ENCODE measurements at regions not wholly inside any gene's neighbourhood (a gene's known extent, or its start where the extent isn't known, plus 50 kb on each side); places are given as distances from the start of the nearest gene placed in this dataset.
"Not testable (repeated sequence)": the region's sequence is repeated elsewhere in the genome, so short reads cannot be mapped to it uniquely, and the experiment has no call there.

- no peak for DNase-seq (ENCODE audit: low read depth in 2 of 3, low spot score in 2 of 3)
These were observed 837.7 kb upstream of the AUTS2 start for GRCh38 chr7:68760556-68760955.

- no peak for DNase-seq (ENCODE audit: low read depth in 2 of 3, low spot score in 2 of 3)
These were observed 830.8 kb upstream of the AUTS2 start for GRCh38 chr7:68767462-68767861.

- no peak for DNase-seq (ENCODE audit: low read depth in 2 of 3, low spot score in 2 of 3)
These were observed 827.6 kb upstream of the AUTS2 start for GRCh38 chr7:68770649-68771048.

GRCh38 chr7:68776326-68776725 lies 821.9 kb upstream of the AUTS2 start:
- DNase-seq (ENCODE audit: low read depth in 2 of 3, low spot score in 2 of 3) = no peak

DNA sequence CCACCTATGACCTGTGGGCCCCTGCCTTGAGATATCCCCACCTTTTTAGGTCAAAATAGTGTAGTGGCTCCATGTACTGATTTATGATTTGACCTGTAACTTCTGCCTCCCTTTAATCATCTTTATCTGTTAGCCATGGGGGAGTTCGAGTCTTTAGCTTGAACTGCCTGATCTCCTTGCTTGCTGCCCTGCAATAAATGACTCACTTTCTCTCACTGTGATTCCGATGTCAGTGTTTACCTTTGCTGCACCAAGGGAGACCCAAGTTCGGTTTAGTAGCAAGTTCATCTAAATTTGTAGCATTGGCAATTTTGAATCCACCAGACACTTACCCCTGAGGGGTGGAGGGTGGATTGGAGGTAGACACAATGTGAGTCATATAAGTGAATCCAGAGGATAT lies 814.6 kb upstream of the AUTS2 start:
- DNase-seq (ENCODE audit: low read depth in 2 of 3, low spot score in 2 of 3) = no peak

- DNase-seq (ENCODE audit: low read depth in 2 of 3, low spot score in 2 of 3) = no peak
These were observed 813.2 kb upstream of the AUTS2 start for GRCh38 chr7:68785036-68785435.

DNA sequence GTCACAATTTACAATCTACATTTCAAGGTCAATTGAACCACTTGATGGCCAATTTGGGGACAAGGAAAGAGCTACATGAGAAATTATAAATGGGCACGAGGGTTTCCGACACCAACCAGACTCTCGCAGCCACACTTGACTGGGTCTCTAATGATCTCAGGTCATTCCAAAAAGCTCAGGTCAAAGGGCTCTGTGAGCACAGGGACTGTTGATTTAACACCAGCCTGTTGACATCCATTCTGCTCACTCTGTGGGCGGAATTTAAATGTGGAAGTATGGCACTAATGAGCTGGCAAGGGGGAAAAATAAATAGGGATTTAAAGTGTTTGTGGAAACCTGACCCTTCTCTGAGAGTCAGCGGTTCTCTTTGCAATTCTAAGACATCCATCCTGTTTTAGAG lies 810.7 kb upstream of the AUTS2 start:
- no peak for DNase-seq (ENCODE audit: low read depth in 2 of 3, low spot score in 2 of 3)

DNA sequence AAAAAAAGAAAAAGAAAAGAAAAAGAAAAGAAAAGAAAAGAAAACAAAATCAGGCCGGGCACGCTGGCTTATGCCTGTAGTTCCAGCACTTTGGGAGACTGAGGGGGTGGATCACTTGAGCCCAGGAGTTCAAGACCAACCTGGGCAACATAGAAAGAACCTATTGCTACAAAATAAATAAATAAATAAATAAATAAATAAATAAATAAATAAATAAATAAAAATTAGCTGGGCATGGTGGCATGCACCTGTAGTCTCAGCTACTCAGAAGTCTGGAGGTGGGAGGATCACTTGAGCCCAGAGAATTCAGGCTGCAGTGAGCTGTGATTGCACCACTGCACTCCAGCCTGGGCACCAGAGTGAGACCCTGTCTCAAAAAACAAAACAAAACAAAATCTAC lies 809.7 kb upstream of the AUTS2 start:
- not testable (repeated sequence) for DNase-seq (ENCODE audit: low read depth in 2 of 3, low spot score in 2 of 3)

DNA sequence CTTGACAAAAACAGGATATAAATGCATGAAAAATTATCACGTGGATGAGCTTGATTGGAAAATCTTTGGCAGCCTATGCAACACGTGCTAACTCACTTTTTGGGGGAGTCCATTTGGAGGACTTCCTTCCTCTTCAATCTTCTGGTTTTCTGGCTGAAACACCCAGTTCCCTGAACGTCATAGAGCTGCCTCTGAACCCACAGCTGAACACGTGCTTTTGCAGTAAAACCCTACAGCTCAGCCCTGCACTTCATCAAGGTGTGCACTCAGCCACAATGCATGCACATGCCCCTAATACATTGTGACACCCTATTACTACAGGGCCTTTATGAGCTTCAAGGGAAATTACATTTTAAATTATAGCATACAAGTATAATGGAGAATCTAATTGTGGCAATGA lies 808.7 kb upstream of the AUTS2 start:
- no peak for DNase-seq (ENCODE audit: low read depth in 2 of 3, low spot score in 2 of 3)

GRCh38 chr7:68792351-68792750 lies 805.9 kb upstream of the AUTS2 start:
- no peak for DNase-seq (ENCODE audit: low read depth in 2 of 3, low spot score in 2 of 3)

- no peak for DNase-seq (ENCODE audit: low read depth in 2 of 3, low spot score in 2 of 3)
These were observed 804.8 kb upstream of the AUTS2 start for GRCh38 chr7:68793513-68793912.

GRCh38 chr7:68800316-68800715 lies 798.0 kb upstream of the AUTS2 start:
- DNase-seq (ENCODE audit: low read depth in 2 of 3, low spot score in 2 of 3) = no peak

- DNase-seq (ENCODE audit: low read depth in 2 of 3, low spot score in 2 of 3) = no peak
These were observed 793.1 kb upstream of the AUTS2 start for GRCh38 chr7:68805159-68805558.

GRCh38 chr7:68807666-68808065 lies 790.6 kb upstream of the AUTS2 start:
- DNase-seq (ENCODE audit: low read depth in 2 of 3, low spot score in 2 of 3) = no peak

DNA sequence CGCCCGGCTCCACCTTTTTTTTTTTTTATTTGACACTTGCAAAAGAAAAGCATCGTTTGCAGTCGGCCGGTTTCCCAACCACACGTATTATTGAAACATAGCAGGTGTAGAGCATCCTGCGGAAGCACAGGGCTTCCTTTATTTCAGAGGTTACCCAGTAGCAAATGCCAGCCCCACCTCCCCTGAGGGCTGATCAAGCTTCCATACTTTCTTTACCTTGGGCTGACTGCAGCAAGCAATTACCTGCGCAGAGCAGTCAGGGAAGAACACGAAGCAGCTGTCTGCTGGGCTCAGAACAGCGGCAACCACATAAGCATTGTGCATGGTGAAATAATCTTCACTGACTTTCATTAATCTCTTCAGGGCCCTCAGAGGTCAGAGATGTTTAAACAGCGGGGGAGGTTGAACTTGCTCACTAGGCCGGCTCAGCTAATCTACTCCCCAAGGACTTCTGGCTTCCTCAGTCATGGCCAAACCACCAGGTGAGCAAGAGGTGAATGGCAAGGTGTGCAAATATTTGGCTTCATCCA lies 784.7 kb upstream of the AUTS2 start:
- DNase-seq (ENCODE audit: low read depth in 2 of 3, low spot score in 2 of 3) = no peak

- no peak for DNase-seq (ENCODE audit: low read depth in 2 of 3, low spot score in 2 of 3)
These were observed 781.8 kb upstream of the AUTS2 start for GRCh38 chr7:68816491-68816890.

DNA sequence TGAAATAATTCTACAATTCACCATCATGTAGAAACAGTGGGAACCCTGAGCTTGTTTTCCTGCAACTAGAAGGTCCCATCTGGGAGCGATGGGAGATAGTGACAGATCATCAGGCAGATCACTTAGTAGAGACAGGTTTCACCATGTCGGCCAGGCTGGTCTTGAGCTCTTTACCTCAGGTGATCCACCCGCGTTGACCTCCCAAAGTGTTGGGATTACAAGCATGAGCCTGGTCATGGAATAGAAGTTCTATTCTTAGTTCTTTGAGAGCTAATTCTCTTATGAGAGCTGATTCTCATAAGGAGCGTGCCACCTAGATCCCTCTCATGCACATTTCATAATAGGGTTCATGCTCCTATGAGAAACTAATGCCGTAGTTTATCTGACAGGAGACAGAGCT lies 778.0 kb upstream of the AUTS2 start:
- no peak for DNase-seq (ENCODE audit: low read depth in 2 of 3, low spot score in 2 of 3)

DNA sequence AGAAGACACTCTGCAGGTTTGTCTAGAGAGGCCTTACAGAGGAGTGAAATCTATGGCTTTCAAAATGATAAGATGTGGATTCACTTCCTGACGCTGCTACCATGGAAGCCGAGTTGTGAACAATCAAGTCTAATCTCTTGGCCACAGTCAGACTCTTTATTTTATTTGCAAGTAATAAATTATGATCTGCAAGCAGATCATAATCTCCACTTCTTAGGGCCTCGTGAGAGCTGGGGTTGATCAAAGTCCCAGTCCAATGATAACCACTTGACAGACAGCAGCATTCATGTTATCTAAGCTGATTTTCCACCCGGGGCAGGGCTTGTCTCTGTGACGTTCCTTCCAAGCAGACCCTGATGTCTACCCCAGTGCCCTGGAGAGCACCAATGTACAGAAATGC lies 776.4 kb upstream of the AUTS2 start:
- no peak for DNase-seq (ENCODE audit: low read depth in 2 of 3, low spot score in 2 of 3)

DNA sequence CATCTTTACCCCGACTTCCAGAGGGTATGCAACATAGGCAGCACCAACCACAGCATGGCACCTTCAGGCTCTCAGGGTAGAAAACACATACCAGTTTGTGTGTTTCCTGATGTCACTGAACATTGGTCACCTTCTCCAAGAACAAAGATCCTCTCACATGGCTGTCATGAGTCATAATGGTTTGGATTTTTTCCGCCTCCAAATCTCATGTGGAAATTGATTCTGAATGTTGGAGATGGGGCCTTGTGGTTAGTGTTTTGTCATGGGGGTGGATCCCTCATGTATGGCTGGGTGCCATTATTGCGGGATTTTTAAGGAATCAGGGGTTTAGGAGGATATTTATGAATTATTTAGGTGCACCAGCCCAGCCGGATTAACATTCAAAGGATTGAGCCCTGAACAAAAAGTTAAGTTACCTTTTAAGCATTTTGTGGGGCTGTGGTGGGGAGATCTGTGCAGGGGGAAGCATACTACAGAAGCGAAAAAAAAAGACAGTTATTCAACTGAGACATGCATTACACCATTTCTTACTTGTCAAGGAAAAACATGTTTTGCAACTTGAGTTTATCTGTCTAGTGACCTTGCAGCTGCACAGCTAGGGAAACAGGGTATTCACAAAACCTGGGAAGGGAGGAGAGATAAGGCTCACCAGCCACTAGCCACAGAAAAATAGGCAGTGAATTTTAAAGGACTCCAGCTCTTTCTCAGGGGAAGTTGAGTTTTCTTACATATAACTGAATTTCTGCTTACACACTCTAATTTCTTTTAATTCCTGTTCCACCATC lies 774.1 kb upstream of the AUTS2 start:
- no peak for DNase-seq (ENCODE audit: low read depth in 2 of 3, low spot score in 2 of 3)

GRCh38 chr7:68828575-68828974 lies 769.7 kb upstream of the AUTS2 start:
- no peak for DNase-seq (ENCODE audit: low read depth in 2 of 3, low spot score in 2 of 3)

GRCh38 chr7:68833422-68833821 lies 764.9 kb upstream of the AUTS2 start:
- DNase-seq (ENCODE audit: low read depth in 2 of 3, low spot score in 2 of 3) = no peak

- DNase-seq (ENCODE audit: low read depth in 2 of 3, low spot score in 2 of 3) = no peak
These were observed 759.3 kb upstream of the AUTS2 start for GRCh38 chr7:68839014-68839413.

DNA sequence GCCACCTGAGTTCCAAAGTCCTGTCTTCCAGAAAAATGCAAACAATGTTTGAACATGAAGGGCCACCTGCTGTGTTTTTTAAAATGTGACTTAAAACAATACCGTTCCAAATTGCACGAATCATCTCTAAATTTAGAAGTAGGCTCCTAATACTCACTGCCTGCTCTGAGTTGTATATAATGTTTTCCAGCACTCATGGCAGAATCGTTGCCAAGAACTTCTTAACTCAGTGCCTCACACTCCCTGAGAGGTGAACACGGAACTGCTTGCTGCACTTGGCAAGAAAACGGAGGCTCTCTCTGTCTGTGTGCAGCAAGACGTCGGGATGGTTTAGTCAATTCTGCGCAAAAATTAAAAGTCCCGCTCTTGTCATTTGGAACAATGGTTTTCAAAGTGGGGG lies 757.3 kb upstream of the AUTS2 start:
- no peak for DNase-seq (ENCODE audit: low read depth in 2 of 3, low spot score in 2 of 3)

All from activated CD8-positive, alpha-beta memory T cell treated with anti-CD3 and anti-CD28 coated beads for 48 hours (primary cell).